ENCODE measurements at regions not wholly inside any gene's neighbourhood (a gene's known extent, or its start where the extent isn't known, plus 50 kb on each side); places are given as distances from the start of the nearest gene placed in this dataset.

- H3K9me3 Mint-ChIP-seq = no peaks in the 10 kb centered on the region
- DNase-seq = peak; percentile 21
- no peaks in the 10 kb centered on the region; the same call in 1 of the 2 replicates for H3K27me3 Mint-ChIP-seq (ENCODE audit: insufficient read depth)
- no peaks in the 10 kb centered on the region for H3K36me3 Mint-ChIP-seq (ENCODE audit: low read depth)
- H3K4me3 Mint-ChIP-seq = no peak overlapping the region
- peaks cover 51% of the 10 kb centered on the region for H3K4me1 Mint-ChIP-seq (ENCODE audit: low read depth)
- H3K27ac Mint-ChIP-seq = no peak overlapping the region; the same call in 1 of the 2 replicates
- TF ChIP-seq CTCF (IDR thresholded peaks at IDR 0.05) = no peak
Measured at GRCh38 chr1:178627037-178627436, 98.0 kb upstream of the RALGPS2 start.

- peaks cover 68% of the 10 kb centered on the region for H3K4me1 Mint-ChIP-seq (ENCODE audit: low read depth)
- H3K27ac Mint-ChIP-seq = peak overlapping the region; percentile 90
- H3K36me3 Mint-ChIP-seq (ENCODE audit: low read depth) = no peaks in the 10 kb centered on the region
- no peak for TF ChIP-seq CTCF (IDR thresholded peaks at IDR 0.05)
- peak overlapping the region; percentile 11 for H3K4me3 Mint-ChIP-seq
- H3K9me3 Mint-ChIP-seq = no peaks in the 10 kb centered on the region
- no peak for DNase-seq
- no peaks in the 10 kb centered on the region; the same call in 1 of the 2 replicates for H3K27me3 Mint-ChIP-seq (ENCODE audit: insufficient read depth)
Measured at GRCh38 chr1:178628637-178629251, 96.3 kb upstream of the RALGPS2 start.

- no peaks in the 10 kb centered on the region for H3K36me3 Mint-ChIP-seq (ENCODE audit: low read depth)
- peak; percentile 64 for TF ChIP-seq CTCF (IDR thresholded peaks at IDR 0.05)
- no peaks in the 10 kb centered on the region for H3K9me3 Mint-ChIP-seq
- DNase-seq = peak; percentile 66
- no peaks in the 10 kb centered on the region for H3K27me3 Mint-ChIP-seq (ENCODE audit: insufficient read depth)
- H3K4me1 Mint-ChIP-seq (ENCODE audit: low read depth) = peaks cover 75% of the 10 kb centered on the region
- H3K4me3 Mint-ChIP-seq = peak overlapping the region; percentile 11
- H3K27ac Mint-ChIP-seq = peak overlapping the region; percentile 90
Measured at GRCh38 chr1:178629252-178630154, 95.5 kb upstream of the RALGPS2 start.

GRCh38 chr1:178630417-178630816 is 94.6 kb upstream of the RALGPS2 start:
- H3K4me3 Mint-ChIP-seq = no peak overlapping the region
- DNase-seq = no peak
- no peaks in the 10 kb centered on the region for H3K9me3 Mint-ChIP-seq
- H3K27me3 Mint-ChIP-seq (ENCODE audit: insufficient read depth) = no peaks in the 10 kb centered on the region
- peaks cover 83% of the 10 kb centered on the region for H3K4me1 Mint-ChIP-seq (ENCODE audit: low read depth)
- no peaks in the 10 kb centered on the region for H3K36me3 Mint-ChIP-seq (ENCODE audit: low read depth)
- no peak for TF ChIP-seq CTCF (IDR thresholded peaks at IDR 0.05)
- H3K27ac Mint-ChIP-seq = peak overlapping the region; percentile 90; the same call in 1 of the 2 replicates

- Mint-ChIP-seq H3K4me3 (peak overlapping the region; percentile 67), H3K27ac (peak overlapping the region; percentile 93)
Measured at GRCh38 chr1:178632653-178633052, 92.4 kb upstream of the RALGPS2 start.

More at GRCh38 chr1:178632653-178633052, 92.4 kb upstream of the RALGPS2 start:
- Mint-ChIP-seq H3K36me3 (ENCODE audit: low read depth) (no peaks in the 10 kb centered on the region), H3K27me3 (ENCODE audit: insufficient read depth) (no peaks in the 10 kb centered on the region; the same call in 1 of the 2 replicates), H3K4me1 (ENCODE audit: low read depth) (peaks cover 63% of the 10 kb centered on the region), H3K9me3 (no peaks in the 10 kb centered on the region)
- DNase-seq = peak; percentile 19
- TF ChIP-seq CTCF (IDR thresholded peaks at IDR 0.05) = no peak
